Right lobe of liver (tissue), 4 donors: ENCODE measurements at regions not wholly inside any gene's neighbourhood (a gene's known extent, or its start where the extent isn't known, plus 50 kb on each side); places are given as distances from the start of the nearest gene placed in this dataset.

ENCODE experiments used
- CTCF ChIP-seq, 4 donors: fragments of 200-600 bp in 3 of 4; fragments of 450-650 bp in 1 of 4; IDR thresholded peaks; one replicate each; pipeline versions ENCODE4 v1.5.1 to v1.8.0; 2016 to 2022; ENCODE audit warnings: antibody characterized with exemption in 4 of 4, mild to moderate bottlenecking in 2 of 4
- POLR2A ChIP-seq: fragments of 450-650 bp; IDR thresholded peaks from one replicate; pipeline ENCODE4 v1.6.1; 2017; ENCODE audit warnings: antibody characterized with exemption, mild to moderate bottlenecking
- donor health status: DM: no; HTN: no; CAD: no.
- donor health status: DM: no; HTN: no; CAD: no.
- donor health status: DM: no; HTN: yes; CAD: no.

- TF ChIP-seq CTCF (IDR thresholded peaks at IDR 0.05) (no peak), POLR2A (no peak)
Measured at GRCh38 chr22:48923165-48923865, 904.4 kb downstream of the BRD1 start.
